B cell (primary cell): ENCODE measurements at regions not wholly inside any gene's neighbourhood (a gene's known extent, or its start where the extent isn't known, plus 50 kb on each side); places are given as distances from the start of the nearest gene placed in this dataset.

Experiments used
- ATAC-seq: fragments of 200-7000 bp; cut with Tn5 transposase; one replicate; pipeline ENCODE4 v1.10.0; 2021; ENCODE audit warnings: low read depth, mild to moderate bottlenecking, moderate number of reproducible peaks, moderate library complexity
- CTCF ChIA-PET: fragments of 350-600 bp; sonication (Branson Sonifier 250); formaldehyde crosslinking; loops from one replicate; lab custom pipeline; 2021; ENCODE audit warnings: antibody characterized with exemption, inconsistent platforms; lab: Charles Lee
- POLR2A ChIA-PET: fragments of 350-600 bp; sonication (Branson Sonifier 250); formaldehyde crosslinking; loops from one replicate; lab custom pipeline; 2021; ENCODE audit warnings: antibody characterized with exemption; lab: Charles Lee
- DNase-seq: peaks from one replicate; pipeline ENCODE4 v3.0.0; 2013
- H2AFZ ChIP-seq: 2 replicates; pipeline ENCODE4 v1.6.1; 2012; ENCODE audit warnings: mild to moderate bottlenecking, low read depth, low read length; ENCODE audit not compliant: insufficient read depth, poor library complexity, severe bottlenecking
- H3K27ac ChIP-seq, 2 donors: 1 replicate in 1 of 2; 2 replicates in 1 of 2; pipeline ENCODE4 v1.5.1; 2012 to 2013; ENCODE audit warnings: low read length in 2 of 2, mild to moderate bottlenecking in 2 of 2, moderate library complexity in 1 of 2
- H3K27me3 ChIP-seq, 4 experiments: fragments of 200-600 bp in 1 of 4; sonication (generic) in 1 of 4; replicated peaks in 1 of 4; 1 replicate in 2 of 4; 2 replicates in 2 of 4; pipeline versions ENCODE4 v1.6.1 to v1.7.0; 2013 to 2016; ENCODE audit warnings: low read length in 3 of 4, mild to moderate bottlenecking in 2 of 4, mixed read lengths in 1 of 4, moderate library complexity in 1 of 4; ENCODE audit not compliant: insufficient read depth in 4 of 4, control insufficient read depth in 3 of 4; ENCODE audit errors: control extremely low read depth in 1 of 4
- H3K36me3 ChIP-seq, 2 experiments: replicated peaks in 1 of 2; 1 replicate in 1 of 2; 2 replicates in 1 of 2; pipeline versions ENCODE4 v1.6.1 to v1.7.1; 2013; ENCODE audit warnings: low read length in 1 of 2; ENCODE audit not compliant: insufficient read depth in 2 of 2, control insufficient read depth in 1 of 2; ENCODE audit errors: control extremely low read depth in 1 of 2, extremely low read depth in 1 of 2
- H3K4me1 ChIP-seq, 2 donors: fragments of 200-600 bp in 1 of 2; sonication (generic) in 1 of 2; 1 replicate in 1 of 2; 2 replicates in 1 of 2; pipeline versions ENCODE4 v1.5.1 to v1.6.1; 2013 to 2017; ENCODE audit warnings: low read length in 2 of 2; ENCODE audit not compliant: control insufficient read depth in 2 of 2, insufficient read depth in 2 of 2
- H3K4me2 ChIP-seq: replicated peaks from 2 replicates; pipeline ENCODE3; 2012; ENCODE audit warnings: mild to moderate bottlenecking, low read depth, low read length; ENCODE audit not compliant: poor library complexity, severe bottlenecking
- H3K4me3 ChIP-seq, 5 experiments: fragments of 200-600 bp in 1 of 5; sonication (generic) in 1 of 5; 1 replicate in 3 of 5; 2 replicates in 2 of 5; pipeline versions ENCODE4 v1.5.1 to v1.7.0; 2011 to 2016; ENCODE audit warnings: low read length in 4 of 5, mild to moderate bottlenecking in 4 of 5, low read depth in 2 of 5, control low read depth in 1 of 5, moderate library complexity in 1 of 5; ENCODE audit not compliant: insufficient read depth in 1 of 5; ENCODE audit errors: control extremely low read depth in 1 of 5, extremely low read depth in 1 of 5
- H3K79me2 ChIP-seq: fragments of 200-600 bp; sonication (generic); one replicate; pipeline ENCODE4 v1.6.0; 2016; ENCODE audit warnings: low read length; ENCODE audit not compliant: control insufficient read depth, insufficient read depth
- H3K9ac ChIP-seq: fragments of 200-600 bp; sonication (generic); 2 replicates; pipeline ENCODE4 v1.6.1; 2017; ENCODE audit warnings: mild to moderate bottlenecking, low read length, moderate library complexity
- H3K9me3 ChIP-seq, 3 donors: one replicate each; pipeline versions ENCODE4 v1.6.1 to v1.7.1; 2013; ENCODE audit warnings: low read length in 2 of 3; ENCODE audit not compliant: control insufficient read depth in 2 of 3, insufficient read depth in 1 of 3; ENCODE audit errors: control extremely low read depth in 1 of 3
- H4K20me1 ChIP-seq: 2 replicates; pipeline ENCODE4 v1.6.0; 2012; ENCODE audit warnings: mild to moderate bottlenecking, low read length; ENCODE audit not compliant: insufficient read depth, control insufficient read depth, poor library complexity, severe bottlenecking
- H3K27ac Mint-ChIP-seq: one replicate; pipeline ENCODE4 v1.8.0; 2021; ENCODE audit warnings: mixed read lengths
- H3K27me3 Mint-ChIP-seq: one replicate; pipeline ENCODE4 v1.8.0; 2021; ENCODE audit warnings: mixed read lengths
- H3K4me1 Mint-ChIP-seq: one replicate; pipeline ENCODE4 v1.8.0; 2021; ENCODE audit warnings: mixed read lengths
- H3K4me3 Mint-ChIP-seq: one replicate; pipeline ENCODE4 v1.8.0; 2021; ENCODE audit warnings: mixed read lengths
- H3K9me3 Mint-ChIP-seq: one replicate; pipeline ENCODE4 v1.8.0; 2022; ENCODE audit warnings: mixed read lengths; ENCODE audit not compliant: insufficient read depth
- EZH2 ChIP-seq: IDR thresholded peaks from 2 replicates; pipeline ENCODE4 v1.6.1; 2012; ENCODE audit warnings: borderline replicate concordance, low read depth, mild to moderate bottlenecking, moderate library complexity, low read length; ENCODE audit not compliant: insufficient read depth, poor library complexity, severe bottlenecking
- WGBS: methylation state at CpG from one replicate; pipeline ENCODE4 v1.1.5; 2013; ENCODE audit warnings: missing lambda C conversion rate; ENCODE audit not compliant: insufficient coverage; 5-methylcytosine and 5-hydroxymethylcytosine counted together
- intact Hi-C: fragments of 100-400 bp; cut with micrococcal nuclease; formaldehyde crosslinking; loops from one replicate; pipeline ENCODE4 v1.10.0; 2022
- TF ChIP-seq, protein P1 (sequence below): fragments of 200-600 bp; IDR thresholded peaks from one replicate; pipeline ENCODE4 v1.8.0; 2022; ENCODE audit warnings: antibody characterized with exemption, mild to moderate bottlenecking

DNA sequence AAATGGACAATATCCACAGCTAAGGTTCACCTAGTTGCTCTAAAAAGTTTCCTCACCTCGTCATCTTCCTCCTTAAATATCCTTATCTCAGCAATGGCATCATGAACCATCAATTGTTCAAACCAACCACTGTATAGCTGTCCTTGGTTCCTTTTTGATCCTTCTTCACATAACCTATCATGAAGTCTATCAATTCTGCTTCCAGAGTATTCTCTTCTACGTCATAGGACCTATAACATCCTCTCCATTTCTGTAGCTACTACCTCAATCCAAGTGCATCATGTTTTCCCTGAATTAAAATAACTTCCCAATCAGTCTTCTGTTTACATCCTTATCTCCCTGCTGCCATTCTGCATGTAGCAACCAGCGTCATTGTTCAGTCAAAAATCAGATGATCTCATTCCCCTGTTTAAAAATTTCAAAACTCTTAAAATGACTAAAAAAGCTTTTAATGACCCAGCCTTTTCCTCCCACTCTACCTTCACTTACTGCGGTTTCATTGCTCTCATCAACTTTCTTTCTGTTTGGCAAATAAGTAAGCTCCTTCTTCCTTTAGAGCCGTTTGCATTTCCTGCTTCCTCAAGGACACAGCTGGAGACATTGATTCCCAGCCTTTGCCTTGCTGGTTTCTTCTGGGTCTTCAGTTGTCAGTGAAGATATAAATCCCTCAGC is 223.9 kb upstream of the MIR17HG start:
- no peaks in the 10 kb centered on the region for H3K9me3 Mint-ChIP-seq
- Histone ChIP-seq H3K4me1 (no peaks in the 10 kb centered on the region), H3K36me3 (no peaks in the 10 kb centered on the region), H3K4me3 (no peak overlapping the region), H3K27ac (no peak overlapping the region), H3K27me3 (no peaks in the 10 kb centered on the region), H3K4me2 (no peak overlapping the region), H3K9me3 (no peaks in the 10 kb centered on the region), H4K20me1 (no peaks in the 10 kb centered on the region), H2AFZ (no peak overlapping the region), H3K79me2 (no peaks in the 10 kb centered on the region), H3K9ac (no peak overlapping the region)
- intact Hi-C loops, result no loop called here
- ATAC-seq (no peak), DNase-seq (no peak)
- H3K27me3 Mint-ChIP-seq, result peaks cover 3% of the 10 kb centered on the region
- TF ChIP-seq EZH2, result no peak
- TF ChIP-seq, protein P1, sequence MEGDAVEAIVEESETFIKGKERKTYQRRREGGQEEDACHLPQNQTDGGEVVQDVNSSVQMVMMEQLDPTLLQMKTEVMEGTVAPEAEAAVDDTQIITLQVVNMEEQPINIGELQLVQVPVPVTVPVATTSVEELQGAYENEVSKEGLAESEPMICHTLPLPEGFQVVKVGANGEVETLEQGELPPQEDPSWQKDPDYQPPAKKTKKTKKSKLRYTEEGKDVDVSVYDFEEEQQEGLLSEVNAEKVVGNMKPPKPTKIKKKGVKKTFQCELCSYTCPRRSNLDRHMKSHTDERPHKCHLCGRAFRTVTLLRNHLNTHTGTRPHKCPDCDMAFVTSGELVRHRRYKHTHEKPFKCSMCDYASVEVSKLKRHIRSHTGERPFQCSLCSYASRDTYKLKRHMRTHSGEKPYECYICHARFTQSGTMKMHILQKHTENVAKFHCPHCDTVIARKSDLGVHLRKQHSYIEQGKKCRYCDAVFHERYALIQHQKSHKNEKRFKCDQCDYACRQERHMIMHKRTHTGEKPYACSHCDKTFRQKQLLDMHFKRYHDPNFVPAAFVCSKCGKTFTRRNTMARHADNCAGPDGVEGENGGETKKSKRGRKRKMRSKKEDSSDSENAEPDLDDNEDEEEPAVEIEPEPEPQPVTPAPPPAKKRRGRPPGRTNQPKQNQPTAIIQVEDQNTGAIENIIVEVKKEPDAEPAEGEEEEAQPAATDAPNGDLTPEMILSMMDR, result no peak
- WGBS, result 42% methylated on average over 5 of the region's 5 CpGs
- H3K4me1 Mint-ChIP-seq, result no peaks in the 10 kb centered on the region
- ChIA-PET POLR2A (no interaction called here), CTCF (no interaction called here)
- H3K27ac Mint-ChIP-seq, result no peak overlapping the region
- no peak overlapping the region for H3K4me3 Mint-ChIP-seq

GRCh38 chr13:91126806-91127205 is 220.7 kb upstream of the MIR17HG start:
- no peaks in the 10 kb centered on the region for H3K9me3 ChIP-seq
- Mint-ChIP-seq H3K4me1 (no peaks in the 10 kb centered on the region), H3K27me3 (peaks cover 5% of the 10 kb centered on the region), H3K4me3 (no peak overlapping the region), H3K27ac (no peak overlapping the region), H3K9me3 (no peaks in the 10 kb centered on the region)
- POLR2A ChIA-PET, result no interaction called here
- WGBS, result 90% methylated on average over 3 of the region's 4 CpGs
- intact Hi-C loops, result no loop called here
- H3K4me1 ChIP-seq, result no peaks in the 10 kb centered on the region
- no peak overlapping the region for H3K27ac ChIP-seq
- ATAC-seq (no peak), DNase-seq (no peak)
- TF ChIP-seq, protein P1, result no peak
- TF ChIP-seq EZH2, result no peak
- H4K20me1 ChIP-seq, result no peaks in the 10 kb centered on the region
- H3K4me3 ChIP-seq, result no peak overlapping the region
- CTCF ChIA-PET, result no interaction called here
- peaks cover 0 to 5% (median 0%) of the 10 kb centered on the region in 4 experiments for H3K27me3 ChIP-seq
- no peaks in the 10 kb centered on the region for H3K79me2 ChIP-seq
- no peak overlapping the region for H3K9ac ChIP-seq
- H3K4me2 ChIP-seq, result no peak overlapping the region
- no peaks in the 10 kb centered on the region for H3K36me3 ChIP-seq
- H2AFZ ChIP-seq, result no peak overlapping the region
